Upper lobe of left lung (tissue), 6 donors: ENCODE measurements at regions not wholly inside any gene's neighbourhood (a gene's known extent, or its start where the extent isn't known, plus 50 kb on each side); places are given as distances from the start of the nearest gene placed in this dataset.

Experiments used
- ATAC-seq, 2 donors: fragments of 200-7000 bp; cut with Tn5 transposase; one replicate each; pipeline ENCODE4 v1.9.1; 2022; ENCODE audit warnings: mild to moderate bottlenecking in 2 of 2, moderate library complexity in 2 of 2; ENCODE audit not compliant: low FRiP score in 2 of 2
- DNase-seq, 2 donors: peaks; one replicate each; pipeline ENCODE4 v3.0.0-alpha.2; 2019 to 2020
- H3K27ac ChIP-seq, 4 donors: fragments of 200-600 bp; sonication (generic); one replicate each; pipeline ENCODE4 v1.5.1; 2016 to 2019
- H3K27me3 ChIP-seq, 4 donors: fragments of 200-600 bp; sonication (generic); one replicate each; pipeline ENCODE4 v1.5.1; 2017 to 2019
- H3K36me3 ChIP-seq, 4 donors: fragments of 200-600 bp; sonication (generic); one replicate each; pipeline ENCODE4 v1.5.1; 2016 to 2019
- H3K4me1 ChIP-seq, 4 donors: fragments of 200-600 bp; sonication (generic); one replicate each; pipeline ENCODE4 v1.5.1; 2018 to 2019
- H3K4me3 ChIP-seq, 4 donors: fragments of 200-600 bp; sonication (generic); one replicate each; pipeline ENCODE4 v1.5.1; 2017 to 2019; ENCODE audit warnings: mild to moderate bottlenecking in 2 of 4, moderate library complexity in 1 of 4
- H3K9me3 ChIP-seq, 4 donors: fragments of 200-600 bp; sonication (generic); one replicate each; pipeline ENCODE4 v1.5.1; 2018 to 2019
- CTCF ChIP-seq, 6 experiments: fragments of 450-650 bp in 4 of 6; fragments of 200-600 bp in 2 of 6; sonication (generic) in 2 of 6; IDR thresholded peaks; one replicate each; pipeline ENCODE4 v1.5.1; 2016 to 2019; ENCODE audit warnings: antibody characterized with exemption in 6 of 6
- EP300 ChIP-seq, 4 donors: sonication (generic); formaldehyde crosslinking; IDR thresholded peaks; one replicate each; pipeline ENCODE4 v1.5.1; 2017; ENCODE audit warnings: antibody characterized with exemption in 4 of 4, control low read depth in 2 of 4
- POLR2A ChIP-seq, 4 donors: fragments of 450-650 bp; IDR thresholded peaks; one replicate each; pipeline ENCODE4 v1.5.1; 2016 to 2017; ENCODE audit warnings: antibody characterized with exemption in 4 of 4, mild to moderate bottlenecking in 2 of 4
- POLR2AphosphoS5 ChIP-seq, 2 donors: sonication (generic); formaldehyde crosslinking; IDR thresholded peaks; one replicate each; pipeline ENCODE4 v1.5.1; 2017; ENCODE audit warnings: antibody characterized with exemption in 2 of 2
- WGBS, 2 donors: methylation state at CpG; one replicate each; pipeline ENCODE4 v1.1.5; 2017 to 2018; 5-methylcytosine and 5-hydroxymethylcytosine counted together
- donor health status: DM: no; HTN: no; CAD: no; lungs with moderate emphysema.
- donor health status: DM: no; HTN: yes; CAD: no; lungs with severe emphysema.

GRCh38 chr10:44439958-44440244, 55.0 kb upstream of the CXCL12 start:
- no peak overlapping the region for H3K27ac ChIP-seq
- no peaks in the 10 kb centered on the region for H3K36me3 ChIP-seq
- peaks cover 0 to 4% (median 2%) of the 10 kb centered on the region in 4 donors for H3K9me3 ChIP-seq
- no peaks in the 10 kb centered on the region for H3K4me1 ChIP-seq
- H3K27me3 ChIP-seq, result no peaks in the 10 kb centered on the region
- peak in 1 of 2 donors; percentile 30 for DNase-seq
- WGBS, 2 donors, result 55% methylated on average over 1 to 5 of the region's 5 CpGs
- no peak for ATAC-seq
- H3K4me3 ChIP-seq, result no peak overlapping the region
- TF ChIP-seq EP300 (IDR thresholded peaks at IDR 0.05) (no peak), CTCF (IDR thresholded peaks at IDR 0.05) (no peak), POLR2A (IDR thresholded peaks at IDR 0.05) (no peak), POLR2AphosphoS5 (IDR thresholded peaks at IDR 0.05) (no peak)

- no peak for ATAC-seq
- no peak for TF ChIP-seq EP300 (IDR thresholded peaks at IDR 0.05)
- no peak for TF ChIP-seq POLR2AphosphoS5 (IDR thresholded peaks at IDR 0.05)
- TF ChIP-seq CTCF (IDR thresholded peaks at IDR 0.05), result no peak
- no peak for TF ChIP-seq POLR2A (IDR thresholded peaks at IDR 0.05)
- WGBS, 2 donors, result 89 to 92% methylated on average over 2 of the region's 2 CpGs
Observed at GRCh38 chr10:44457259-44457658, 72.4 kb upstream of the CXCL12 start.

GRCh38 chr10:44458671-44459413, 73.9 kb upstream of the CXCL12 start:
- Histone ChIP-seq H3K27ac (no peak overlapping the region), H3K27me3 (no peaks in the 10 kb centered on the region), H3K36me3 (no peaks in the 10 kb centered on the region), H3K4me1 (no peaks in the 10 kb centered on the region), H3K9me3 (no peaks in the 10 kb centered on the region), H3K4me3 (no peak overlapping the region)
- 73 to 83% methylated on average over 5 to 7 of the region's 7 CpGs for WGBS, 2 donors
- TF ChIP-seq POLR2AphosphoS5 (IDR thresholded peaks at IDR 0.05) (no peak), CTCF (IDR thresholded peaks at IDR 0.05) (no peak), POLR2A (IDR thresholded peaks at IDR 0.05) (no peak), EP300 (IDR thresholded peaks at IDR 0.05) (no peak)
- no peak for ATAC-seq
- DNase-seq, result peak in 1 of 2 donors; percentile 60

More at GRCh38 chr10:44457259-44457658, 72.4 kb upstream of the CXCL12 start:
- Histone ChIP-seq H3K4me3 (no peak overlapping the region), H3K27ac (no peak overlapping the region), H3K9me3 (no peaks in the 10 kb centered on the region), H3K36me3 (no peaks in the 10 kb centered on the region), H3K4me1 (no peaks in the 10 kb centered on the region), H3K27me3 (no peaks in the 10 kb centered on the region)
- DNase-seq, result no peak

- no peak for ATAC-seq
- TF ChIP-seq CTCF (IDR thresholded peaks at IDR 0.05) (no peak), EP300 (IDR thresholded peaks at IDR 0.05) (no peak), POLR2AphosphoS5 (IDR thresholded peaks at IDR 0.05) (no peak), POLR2A (IDR thresholded peaks at IDR 0.05) (no peak)
- no peaks in the 10 kb centered on the region for H3K36me3 ChIP-seq
- H3K9me3 ChIP-seq, result no peaks in the 10 kb centered on the region
- no peak overlapping the region for H3K27ac ChIP-seq
- no peaks in the 10 kb centered on the region for H3K27me3 ChIP-seq
- H3K4me3 ChIP-seq, result no peak overlapping the region
- 40 to 55% methylated on average over 2 of the region's 2 CpGs for WGBS, 2 donors
- H3K4me1 ChIP-seq, result no peaks in the 10 kb centered on the region
- DNase-seq, result no peak
Observed at GRCh38 chr10:44459671-44460070, 74.8 kb upstream of the CXCL12 start.

GRCh38 chr10:44460416-44460815, 75.5 kb upstream of the CXCL12 start:
- 68 to 79% methylated on average over 1 of the region's 1 CpG for WGBS, 2 donors
- ATAC-seq (no peak), DNase-seq (no peak)
- Histone ChIP-seq H3K4me3 (no peak overlapping the region), H3K27ac (no peak overlapping the region), H3K4me1 (no peaks in the 10 kb centered on the region), H3K9me3 (no peaks in the 10 kb centered on the region), H3K27me3 (no peaks in the 10 kb centered on the region), H3K36me3 (no peaks in the 10 kb centered on the region)
- TF ChIP-seq POLR2A (IDR thresholded peaks at IDR 0.05) (no peak), POLR2AphosphoS5 (IDR thresholded peaks at IDR 0.05) (no peak), EP300 (IDR thresholded peaks at IDR 0.05) (no peak), CTCF (IDR thresholded peaks at IDR 0.05) (no peak)
